Ascending aorta (tissue), 2 donors: ENCODE measurements at regions not wholly inside any gene's neighbourhood (a gene's known extent, or its start where the extent isn't known, plus 50 kb on each side); places are given as distances from the start of the nearest gene placed in this dataset.

Experiments used
- DNase-seq, 2 donors: peaks; one replicate each; pipeline ENCODE4 v3.0.0-alpha.2; 2019; ENCODE audit warnings: low spot score in 2 of 2
- H3K27ac ChIP-seq, 2 donors: fragments of 200-600 bp; sonication (generic); one replicate each; pipeline ENCODE4 v1.5.1; 2016 to 2017; ENCODE audit warnings: mild to moderate bottlenecking in 1 of 2
- H3K27me3 ChIP-seq: fragments of 200-600 bp; sonication (generic); one replicate; pipeline ENCODE4 v1.5.1; 2017
- H3K36me3 ChIP-seq, 2 donors: fragments of 200-600 bp; sonication (generic); one replicate each; pipeline ENCODE4 v1.5.1; 2016
- H3K4me1 ChIP-seq, 2 donors: fragments of 200-600 bp; sonication (generic); one replicate each; pipeline ENCODE4 v1.5.1; 2016 to 2017; ENCODE audit warnings: mild to moderate bottlenecking in 1 of 2
- H3K4me3 ChIP-seq, 2 donors: fragments of 200-600 bp; sonication (generic); one replicate each; pipeline ENCODE4 v1.5.1; 2016 to 2017; ENCODE audit warnings: mild to moderate bottlenecking in 1 of 2
- H3K9me3 ChIP-seq, 2 donors: fragments of 200-600 bp; sonication (generic); one replicate each; pipeline ENCODE4 v1.5.1; 2016
- CTCF ChIP-seq, 3 experiments: fragments of 200-600 bp in 2 of 3; fragments of 450-650 bp in 1 of 3; sonication (generic) in 2 of 3; IDR thresholded peaks; one replicate each; pipeline ENCODE4 v1.5.1; 2016 to 2019; ENCODE audit warnings: antibody characterized with exemption in 3 of 3, mild to moderate bottlenecking in 1 of 3, moderate library complexity in 1 of 3
- intact Hi-C: fragments of 100-400 bp; cut with DNase I; formaldehyde crosslinking; loops from one replicate; pipeline ENCODE4 v1.15.1; 2023

DNA sequence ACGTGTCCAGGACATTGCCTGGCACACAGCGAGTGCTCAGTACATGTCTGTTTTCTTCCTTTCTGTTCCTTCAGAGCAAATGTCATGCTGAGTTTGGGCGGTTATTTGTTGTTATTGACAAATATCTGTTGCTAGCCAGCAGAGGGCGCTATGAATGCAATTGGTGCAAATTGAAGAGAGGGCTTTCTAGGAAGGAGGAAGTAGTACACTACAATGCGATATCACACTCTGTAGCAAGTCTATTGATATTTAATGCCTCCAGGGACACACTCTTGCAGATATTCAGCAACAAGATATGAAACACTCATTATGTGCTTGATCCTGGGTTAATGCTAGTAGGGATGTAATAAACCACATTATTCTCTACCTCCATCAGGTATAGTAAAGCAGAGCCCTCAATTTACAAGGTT, 267.3 kb upstream of the SRRM4 start:
- intact Hi-C loops = no loop called here
- H3K27ac ChIP-seq = no peak overlapping the region

DNA sequence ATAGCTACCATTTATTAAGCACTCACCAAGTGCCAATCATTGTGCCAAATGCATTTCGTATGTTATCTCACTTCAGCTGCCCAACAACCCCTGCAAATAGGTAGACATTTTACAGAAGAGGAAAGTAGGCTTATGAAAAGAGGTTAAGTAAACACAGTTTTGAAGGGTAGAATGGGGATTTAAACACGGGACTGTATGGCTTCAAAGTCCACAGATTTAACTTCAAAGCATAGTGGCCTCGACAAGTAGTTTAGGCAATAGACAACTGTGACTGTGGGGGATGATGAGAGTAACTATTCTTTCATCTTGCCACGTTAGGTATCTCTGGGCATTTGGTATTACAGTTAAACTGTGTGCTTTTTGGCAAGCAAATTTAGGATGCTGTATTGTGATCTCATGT, 266.8 kb upstream of the SRRM4 start:
- Histone ChIP-seq H3K4me3 (no peak overlapping the region), H3K27me3 (no peaks in the 10 kb centered on the region), H3K36me3 (no peaks in the 10 kb centered on the region), H3K4me1 (no peaks in the 10 kb centered on the region), H3K9me3 (no peaks in the 10 kb centered on the region), H3K27ac (no peak overlapping the region)
- intact Hi-C loops = no loop called here
- no peak for TF ChIP-seq CTCF (IDR thresholded peaks at IDR 0.05)
- no peak for DNase-seq

More for the DNA sequence above, 267.3 kb upstream of the SRRM4 start:
- H3K4me1 ChIP-seq = no peaks in the 10 kb centered on the region
- H3K4me3 ChIP-seq = no peak overlapping the region
- TF ChIP-seq CTCF (IDR thresholded peaks at IDR 0.05) = no peak
- DNase-seq = no peak
- H3K27me3 ChIP-seq = no peaks in the 10 kb centered on the region
- H3K9me3 ChIP-seq = no peaks in the 10 kb centered on the region
- no peaks in the 10 kb centered on the region for H3K36me3 ChIP-seq

DNA sequence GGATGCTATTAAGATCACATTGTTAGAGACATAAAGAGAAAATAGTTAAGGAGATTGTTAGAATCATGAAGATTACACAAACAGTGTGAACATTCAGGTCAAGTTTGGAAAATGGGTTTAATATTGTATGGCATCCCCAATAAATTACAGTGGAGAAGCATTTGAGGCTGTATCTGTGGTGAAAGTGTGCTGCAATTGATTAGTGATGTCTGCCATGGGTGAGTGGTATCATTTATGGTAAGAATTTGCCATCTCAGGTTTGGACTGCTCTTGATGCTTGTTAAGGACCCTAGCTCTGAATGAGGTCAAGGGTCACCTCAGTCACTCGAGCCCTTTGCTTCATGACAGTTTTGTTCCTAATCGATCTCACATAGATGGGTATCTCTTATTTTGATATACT, 265.7 kb upstream of the SRRM4 start:
- no peaks in the 10 kb centered on the region for H3K4me1 ChIP-seq
- TF ChIP-seq CTCF (IDR thresholded peaks at IDR 0.05) = no peak

GRCh38 chr12:118727196-118727978, 254.0 kb upstream of the SRRM4 start:
- TF ChIP-seq CTCF (IDR thresholded peaks at IDR 0.05) = no peak

More for the DNA sequence above, 265.7 kb upstream of the SRRM4 start:
- Histone ChIP-seq H3K4me3 (no peak overlapping the region), H3K27me3 (no peaks in the 10 kb centered on the region), H3K9me3 (no peaks in the 10 kb centered on the region), H3K36me3 (no peaks in the 10 kb centered on the region), H3K27ac (no peak overlapping the region)
- DNase-seq = no peak
- intact Hi-C loops = no loop called here

GRCh38 chr12:118727979-118728366, 253.4 kb upstream of the SRRM4 start:
- no peaks in the 10 kb centered on the region for H3K4me1 ChIP-seq
- no peak for TF ChIP-seq CTCF (IDR thresholded peaks at IDR 0.05)
- no peaks in the 10 kb centered on the region for H3K9me3 ChIP-seq
- DNase-seq = no peak
- H3K27me3 ChIP-seq = no peaks in the 10 kb centered on the region
- H3K4me3 ChIP-seq = no peak overlapping the region
- intact Hi-C loops = no loop called here
- H3K27ac ChIP-seq = no peak overlapping the region
- no peaks in the 10 kb centered on the region for H3K36me3 ChIP-seq

More at GRCh38 chr12:118727196-118727978, 254.0 kb upstream of the SRRM4 start:
- H3K9me3 ChIP-seq = no peaks in the 10 kb centered on the region
- no peaks in the 10 kb centered on the region for H3K4me1 ChIP-seq
- intact Hi-C loops = no loop called here
- no peaks in the 10 kb centered on the region for H3K36me3 ChIP-seq
- H3K4me3 ChIP-seq = no peak overlapping the region
- no peaks in the 10 kb centered on the region for H3K27me3 ChIP-seq
- DNase-seq = no peak
- H3K27ac ChIP-seq = no peak overlapping the region
